ENCODE measurements at regions not wholly inside any gene's neighbourhood (a gene's known extent, or its start where the extent isn't known, plus 50 kb on each side); places are given as distances from the start of the nearest gene placed in this dataset.

DNA sequence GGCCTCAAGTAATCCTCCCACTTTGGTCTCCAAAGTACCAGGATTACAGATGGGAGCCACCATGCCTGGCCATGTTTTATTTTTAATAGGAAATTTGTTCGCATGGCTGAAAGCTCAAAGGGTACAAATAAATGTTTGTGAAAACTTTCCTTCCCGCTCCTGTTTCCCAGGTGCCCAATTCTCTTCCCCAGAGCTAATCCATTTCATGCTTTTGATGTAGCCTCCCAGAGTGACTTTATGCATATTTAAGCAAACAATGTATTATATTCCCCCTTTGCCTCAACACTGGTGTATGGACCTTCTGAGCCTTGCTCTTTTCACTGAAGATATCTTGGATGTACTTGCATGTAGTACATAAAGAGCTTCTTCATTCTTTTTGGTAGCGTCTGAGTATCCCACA lies 52.5 kb upstream of the ITSN2 start:
- Mint-ChIP-seq H3K36me3 (ENCODE audit: insufficient read depth in 1 of 3, low read depth in 3 of 3) (no peaks in the 10 kb centered on the region), H3K27me3 (ENCODE audit: low read depth) (no peaks in the 10 kb centered on the region), H3K4me3 (no peak overlapping the region), H3K9me3 (no peaks in the 10 kb centered on the region; a peak in 1 of 5 replicates), H3K4me1 (peaks cover 15 to 16% of the 10 kb centered on the region in 2 experiments), H3K27ac (no peak overlapping the region)
- Histone ChIP-seq H3K14ac (ENCODE audit: insufficient read depth, low read length) (no peak overlapping the region), H3K9me3 (ENCODE audit: control insufficient read depth, low read depth, low read length) (no peaks in the 10 kb centered on the region), H3K9ac (ENCODE audit: extremely low read depth, insufficient read length, low read length) (no peak overlapping the region), H3K56ac (ENCODE audit: insufficient read length, low read depth, low read length) (no peak overlapping the region), H2BK20ac (ENCODE audit: low read depth, low read length, poor library complexity, severe bottlenecking) (no peak overlapping the region), H3K18ac (ENCODE audit: insufficient read length, low read depth, low read length) (no peak overlapping the region), H2BK120ac (ENCODE audit: low read depth, low read length, poor library complexity, severe bottlenecking) (no peak overlapping the region), H3K27ac (ENCODE audit: insufficient read length, low read depth, low read length) (no peak overlapping the region), H3T11ph (ENCODE audit: low read length) (no peak overlapping the region), H2AK5ac (ENCODE audit: insufficient read length, low read length) (no peak overlapping the region), H2BK12ac (ENCODE audit: insufficient read length, low read depth, low read length) (no peak overlapping the region), H4K20me1 (ENCODE audit: control insufficient read depth, insufficient read depth, insufficient read length) (no peaks in the 10 kb centered on the region), H2BK5ac (ENCODE audit: insufficient read length, low read length) (no peak overlapping the region), H3K23ac (ENCODE audit: insufficient read length, low read depth, low read length) (no peak overlapping the region), H3K27me3 (ENCODE audit: insufficient read depth, low read length) (no peaks in the 10 kb centered on the region), H3K79me1 (ENCODE audit: insufficient read depth, low read depth, low read length, poor library complexity, severe bottlenecking) (no peaks in the 10 kb centered on the region), H3K4me1 (ENCODE audit: insufficient read depth, low read length) (no peaks in the 10 kb centered on the region), H3K79me2 (ENCODE audit: insufficient read depth, low read length) (no peaks in the 10 kb centered on the region), H2AFZ (ENCODE audit: low read length) (no peak overlapping the region), H4K5ac (ENCODE audit: insufficient read length, low read depth, low read length) (no peak overlapping the region), H3K23me2 (ENCODE audit: insufficient read length, low read depth, low read length, poor library complexity, severe bottlenecking) (no peaks in the 10 kb centered on the region), H2BK15ac (ENCODE audit: low read depth, low read length) (no peak overlapping the region), H4K8ac (replicated peaks; ENCODE audit: insufficient read length, low read depth, low read length) (no peak overlapping the region), H3K4ac (ENCODE audit: low read depth, low read length) (no peak overlapping the region), H3K4me2 (ENCODE audit: insufficient read depth, insufficient read length, low read length) (no peak overlapping the region), H4K91ac (ENCODE audit: insufficient read length, low read depth, low read length) (no peak overlapping the region)
- TF ChIP-seq CTCF (conservative IDR thresholded peaks at IDR 0.05): no peak
- no peak for DNase-seq
- WGBS (ENCODE audit: extremely low coverage, insufficient read length, low lambda C conversion rate): no CpG with 5 or more reads among the region's 3 CpGs

Measured in H9 (cell line).